Keratinocyte (primary cell): ENCODE measurements at regions not wholly inside any gene's neighbourhood (a gene's known extent, or its start where the extent isn't known, plus 50 kb on each side); places are given as distances from the start of the nearest gene placed in this dataset.

Experiments used
- DNase-seq: peaks from one replicate; pipeline ENCODE4 v3.0.0-alpha.2; 2011; ENCODE audit warnings: low read depth, missing footprints, low spot score
- FAIRE-seq: peaks from 2 replicates; lab custom pipeline; 2011; peaks lifted over from hg19 to GRCh38; lab: Jason Lieb, UNC
- H2AFZ ChIP-seq: 2 replicates; pipeline ENCODE4 v1.6.0; 2012; ENCODE audit warnings: low read length, control low read depth, inconsistent platforms; ENCODE audit not compliant: control insufficient read depth
- H3K27ac ChIP-seq: 2 replicates; pipeline ENCODE4 v1.5.1; 2011; ENCODE audit warnings: low read length; ENCODE audit not compliant: control insufficient read depth, insufficient read depth
- H3K27me3 ChIP-seq: 3 replicates; pipeline ENCODE4 v1.6.0; 2011; ENCODE audit warnings: low read length; ENCODE audit not compliant: control insufficient read depth, insufficient read depth; ENCODE audit errors: extremely low read depth
- H3K36me3 ChIP-seq, 2 experiments: 2 replicates in 1 of 2; 3 replicates in 1 of 2; pipeline ENCODE4 v1.5.1; 2011; ENCODE audit warnings: low read length in 2 of 2, mild to moderate bottlenecking in 1 of 2; ENCODE audit not compliant: control insufficient read depth in 2 of 2, insufficient read depth in 2 of 2; ENCODE audit errors: extremely low read depth in 1 of 2
- H3K4me1 ChIP-seq: 3 replicates; pipeline ENCODE4 v1.5.1; 2011; ENCODE audit warnings: low read length; ENCODE audit not compliant: control insufficient read depth, insufficient read depth; ENCODE audit errors: extremely low read depth
- H3K4me2 ChIP-seq: 3 replicates; pipeline ENCODE4 v1.6.0; 2011; ENCODE audit warnings: low read depth, low read length; ENCODE audit not compliant: control insufficient read depth, insufficient read depth; ENCODE audit errors: extremely low read depth
- H3K4me3 ChIP-seq, 3 experiments: fragments of 200-600 bp in 1 of 3; sonication (generic) in 1 of 3; 2 replicates in 2 of 3; 3 replicates in 1 of 3; pipeline ENCODE4 v1.5.1; 2011 to 2016; ENCODE audit warnings: low read length in 3 of 3, mild to moderate bottlenecking in 3 of 3, control low read depth in 2 of 3, inconsistent platforms in 1 of 3, low read depth in 1 of 3, mixed read lengths in 1 of 3, mixed run types in 1 of 3, moderate library complexity in 1 of 3; ENCODE audit not compliant: control insufficient read depth in 2 of 3, insufficient read depth in 2 of 3; ENCODE audit errors: extremely low read depth in 1 of 3
- H3K79me2 ChIP-seq: 2 replicates; pipeline ENCODE4 v1.6.0; 2012; ENCODE audit warnings: low read length; ENCODE audit not compliant: control insufficient read depth, insufficient read depth
- H3K9ac ChIP-seq: 3 replicates; pipeline ENCODE4 v1.6.0; 2011; ENCODE audit warnings: low read length; ENCODE audit not compliant: control insufficient read depth, insufficient read depth; ENCODE audit errors: extremely low read depth
- H3K9me1 ChIP-seq: 3 replicates; pipeline ENCODE4 v1.6.0; 2011; ENCODE audit warnings: low read length; ENCODE audit not compliant: control insufficient read depth, insufficient read depth; ENCODE audit errors: extremely low read depth
- H3K9me3 ChIP-seq: 2 replicates; pipeline ENCODE4 v1.5.1; 2012; ENCODE audit warnings: low read depth, low read length; ENCODE audit not compliant: control insufficient read depth
- H4K20me1 ChIP-seq: 3 replicates; pipeline ENCODE4 v1.6.0; 2011; ENCODE audit warnings: low read length; ENCODE audit not compliant: control insufficient read depth, insufficient read depth; ENCODE audit errors: extremely low read depth
- CTCF ChIP-seq, 3 experiments: IDR thresholded peaks in 1 of 3; conservative IDR thresholded peaks in 1 of 3; optimal IDR thresholded peaks in 1 of 3; 2 replicates in 2 of 3; 3 replicates in 1 of 3; pipeline versions ENCODE3 to v1.5.1; 2011; ENCODE audit warnings: low read length in 3 of 3, mild to moderate bottlenecking in 3 of 3, moderate library complexity in 2 of 3, control low read depth in 1 of 3, inconsistent platforms in 1 of 3; ENCODE audit not compliant: insufficient read depth in 2 of 3; ENCODE audit errors: extremely low read depth in 1 of 3
- EZH2 ChIP-seq: IDR thresholded peaks from one replicate; pipeline ENCODE4 v1.6.1; 2012; ENCODE audit warnings: inconsistent platforms, mild to moderate bottlenecking, low read length, moderate library complexity
- dilution Hi-C: fragments of 300-500 bp; cut with MboI; formaldehyde crosslinking; loops from one replicate; pipeline ENCODE4 v1.7.0; 2020; ENCODE audit warnings: low sequenced_read_pairs; ENCODE audit not compliant: extremely low pct_ligation_motif_present

- DNase-seq (no peak), FAIRE-seq (no peak)
- Histone ChIP-seq H3K27ac (no peak overlapping the region), H3K9me1 (peaks cover 2% of the 10 kb centered on the region), H3K4me2 (no peak overlapping the region), H3K36me3 (peaks cover 4% of the 10 kb centered on the region in 2 experiments), H4K20me1 (peaks cover 35% of the 10 kb centered on the region), H3K27me3 (no peaks in the 10 kb centered on the region), H3K9ac (no peak overlapping the region), H3K9me3 (no peaks in the 10 kb centered on the region), H3K4me3 (no peak overlapping the region), H3K79me2 (peaks cover 86% of the 10 kb centered on the region), H3K4me1 (peaks cover 14% of the 10 kb centered on the region), H2AFZ (no peak overlapping the region)
- peak in 1 of 3 experiments; percentile 5 for TF ChIP-seq CTCF (optimal IDR thresholded peaks at IDR 0.05 in 1 of 3, IDR thresholded peaks at IDR 0.05 in 1 of 3, conservative IDR thresholded peaks at IDR 0.05 in 1 of 3; ENCODE audit: extremely low read depth in 1 of 3, insufficient read depth in 2 of 3, low read length in 3 of 3)
- TF ChIP-seq EZH2 = no peak
- dilution Hi-C loops = no loop called here
Observed at GRCh38 chr9:110092792-110093191, 115.2 kb downstream of the C9orf152 start.

- Histone ChIP-seq H3K9ac (no peak overlapping the region), H3K27ac (no peak overlapping the region), H3K4me2 (no peak overlapping the region), H3K4me1 (peaks cover 17% of the 10 kb centered on the region), H3K36me3 (peaks cover 4% of the 10 kb centered on the region in 2 experiments), H3K79me2 (peaks cover 84% of the 10 kb centered on the region), H2AFZ (no peak overlapping the region), H3K9me1 (peaks cover 2% of the 10 kb centered on the region), H3K9me3 (no peaks in the 10 kb centered on the region), H3K4me3 (no peak overlapping the region), H4K20me1 (peaks cover 37% of the 10 kb centered on the region), H3K27me3 (no peaks in the 10 kb centered on the region)
- no peak for FAIRE-seq
- no peak for DNase-seq
- no peak for TF ChIP-seq CTCF (optimal IDR thresholded peaks at IDR 0.05 in 1 of 3, IDR thresholded peaks at IDR 0.05 in 1 of 3, conservative IDR thresholded peaks at IDR 0.05 in 1 of 3; ENCODE audit: extremely low read depth in 1 of 3, insufficient read depth in 2 of 3, low read length in 3 of 3)
- TF ChIP-seq EZH2 = no peak
- dilution Hi-C loops = no loop called here
Observed at GRCh38 chr9:110093417-110093816, 114.5 kb downstream of the C9orf152 start.
